HEK293T (cell line): ENCODE measurements at regions not wholly inside any gene's neighbourhood (a gene's known extent, or its start where the extent isn't known, plus 50 kb on each side); places are given as distances from the start of the nearest gene placed in this dataset.

Experiments
- CTCF ChIA-PET: fragments of 350-600 bp; formaldehyde crosslinking; extraction: SDS; loops from one replicate; lab custom pipeline; 2021; ENCODE audit warnings: antibody characterized with exemption, inconsistent platforms; lab: Yijun Ruan, JAX
- POLR2A ChIA-PET: fragments of 350-600 bp; formaldehyde crosslinking; extraction: SDS; loops from one replicate; lab custom pipeline; 2020; ENCODE audit warnings: antibody characterized with exemption, inconsistent platforms; lab: Yijun Ruan, JAX
- DNase-seq: peaks from one replicate; pipeline ENCODE4 v3.0.0; 2012; ENCODE audit warnings: mixed read lengths; ENCODE audit errors: extremely low spot score
- ARNT ChIP-seq: fragments of 450-650 bp; IDR thresholded peaks from 2 replicates; pipeline ENCODE4 v1.6.1; 2017; ENCODE audit warnings: mild to moderate bottlenecking
- BHLHE40 ChIP-seq: fragments of 450-650 bp; IDR thresholded peaks from 2 replicates; pipeline ENCODE4 v1.6.1; 2016; ENCODE audit warnings: mild to moderate bottlenecking, moderate library complexity, borderline replicate concordance
- CTBP1 ChIP-seq: fragments of 450-650 bp; IDR thresholded peaks from 2 replicates; pipeline ENCODE4 v1.6.1; 2016; ENCODE audit warnings: borderline replicate concordance
- ELF4 ChIP-seq: fragments of 450-650 bp; IDR thresholded peaks from 2 replicates; pipeline ENCODE4 v1.6.1; 2017; ENCODE audit warnings: antibody characterized with exemption
- FOXA1 ChIP-seq: fragments of 450-650 bp; IDR thresholded peaks from 2 replicates; pipeline ENCODE4 v1.6.1; 2016; ENCODE audit warnings: mild to moderate bottlenecking
- FOXK2 ChIP-seq: fragments of 450-650 bp; IDR thresholded peaks from 2 replicates; pipeline ENCODE4 v1.6.1; 2016; ENCODE audit warnings: mild to moderate bottlenecking
- FOXM1 ChIP-seq: fragments of 450-650 bp; IDR thresholded peaks from 2 replicates; pipeline ENCODE4 v1.6.1; 2017; ENCODE audit warnings: mild to moderate bottlenecking, borderline replicate concordance
- HDGF ChIP-seq: fragments of 450-650 bp; IDR thresholded peaks from 2 replicates; pipeline ENCODE4 v1.6.1; 2017; ENCODE audit warnings: antibody characterized with exemption, borderline replicate concordance
- L3MBTL2 ChIP-seq: fragments of 450-650 bp; conservative IDR thresholded peaks from 2 replicates; pipeline ENCODE4 v1.6.1; 2016; ENCODE audit warnings: mild to moderate bottlenecking
- LEF1 ChIP-seq: fragments of 450-650 bp; IDR thresholded peaks from 2 replicates; pipeline ENCODE4 v1.6.1; 2017; ENCODE audit warnings: mild to moderate bottlenecking, borderline replicate concordance
- NFRKB ChIP-seq: fragments of 450-650 bp; IDR thresholded peaks from 2 replicates; pipeline ENCODE4 v1.6.1; 2016; ENCODE audit warnings: mild to moderate bottlenecking, moderate library complexity
- PKNOX1 ChIP-seq: fragments of 450-650 bp; IDR thresholded peaks from 2 replicates; pipeline ENCODE4 v1.6.1; 2016
- SP1 ChIP-seq: fragments of 450-650 bp; IDR thresholded peaks from 2 replicates; pipeline ENCODE4 v1.6.1; 2017
- SUZ12 ChIP-seq: fragments of 450-650 bp; IDR thresholded peaks from 2 replicates; pipeline ENCODE4 v1.6.1; 2016; ENCODE audit warnings: mild to moderate bottlenecking
- TARDBP ChIP-seq: fragments of 450-650 bp; IDR thresholded peaks from 2 replicates; pipeline ENCODE4 v1.6.1; 2016
- ZNF384 ChIP-seq: fragments of 450-650 bp; IDR thresholded peaks from 2 replicates; pipeline ENCODE4 v1.6.1; 2016

- ChIA-PET CTCF (no interaction called here), POLR2A (no interaction called here)
- no peak for DNase-seq
- TF ChIP-seq LEF1 (no peak), SUZ12 (no peak), FOXM1 (no peak), NFRKB (no peak), FOXK2 (no peak), FOXA1 (no peak), CTBP1 (no peak), ARNT (no peak), SP1 (no peak), TARDBP (no peak), ELF4 (no peak), PKNOX1 (no peak)
Observed at GRCh38 chrX:45385757-45386156, 185.1 kb upstream of the DIPK2B start.

- DNase-seq: no peak
- ChIA-PET CTCF (no interaction called here), POLR2A (no interaction called here)
- TF ChIP-seq CTBP1: no peak
Observed at GRCh38 chrX:45381841-45382240, 181.2 kb upstream of the DIPK2B start.

- TF ChIP-seq ELF4 (no peak), TARDBP (no peak), FOXA1 (no peak), FOXK2 (no peak), HDGF (no peak), NFRKB (no peak), LEF1 (no peak), ZNF384 (no peak), FOXM1 (no peak), CTBP1 (no peak), L3MBTL2 (no peak), BHLHE40 (no peak)
- no peak for DNase-seq
- CTCF ChIA-PET: no interaction called here
- POLR2A ChIA-PET: no interaction called here
Observed at GRCh38 chrX:45381366-45381765, 180.7 kb upstream of the DIPK2B start.

GRCh38 chrX:45379236-45379635 lies 178.6 kb upstream of the DIPK2B start:
- ChIA-PET POLR2A (no interaction called here), CTCF (no interaction called here)
- TF ChIP-seq ELF4: no peak
- no peak for DNase-seq

- ChIA-PET CTCF (no interaction called here), POLR2A (no interaction called here)
- DNase-seq: no peak
- no peak for TF ChIP-seq SUZ12
- TF ChIP-seq ARNT: no peak
- TF ChIP-seq SP1: no peak
- TF ChIP-seq HDGF: no peak
- TF ChIP-seq TARDBP: no peak
- TF ChIP-seq NFRKB: no peak
- TF ChIP-seq FOXK2: no peak
- no peak for TF ChIP-seq FOXA1
- TF ChIP-seq FOXM1: no peak
- no peak for TF ChIP-seq L3MBTL2
- TF ChIP-seq PKNOX1: no peak
Observed at GRCh38 chrX:45372151-45372550, 171.5 kb upstream of the DIPK2B start.

- ChIA-PET POLR2A (no interaction called here), CTCF (no interaction called here)
- TF ChIP-seq FOXM1 (no peak), FOXA1 (no peak), ELF4 (no peak), L3MBTL2 (no peak), LEF1 (no peak), SP1 (no peak), ZNF384 (no peak), PKNOX1 (no peak), BHLHE40 (no peak), TARDBP (no peak), HDGF (no peak), CTBP1 (no peak), NFRKB (no peak), SUZ12 (no peak), ARNT (no peak), FOXK2 (no peak)
- no peak for DNase-seq
Observed at GRCh38 chrX:45368705-45369104, 168.0 kb upstream of the DIPK2B start.

GRCh38 chrX:45363596-45363995 lies 162.9 kb upstream of the DIPK2B start:
- TF ChIP-seq HDGF: no peak
- TF ChIP-seq FOXA1: no peak
- DNase-seq: no peak
- ChIA-PET CTCF (no interaction called here), POLR2A (no interaction called here)
